Stimulated activated CD8-positive, alpha-beta memory T cell treated with anti-CD3 and anti-CD28 coated beads, Interleukin-15, amount 100 ng/mL, for 1 hour (primary cell): ENCODE measurements at regions not wholly inside any gene's neighbourhood (a gene's known extent, or its start where the extent isn't known, plus 50 kb on each side); places are given as distances from the start of the nearest gene placed in this dataset.
"Not testable (repeated sequence)": the region's sequence is repeated elsewhere in the genome, so short reads cannot be mapped to it uniquely, and the experiment has no call there.

Experiments used
- DNase-seq: peaks from one replicate; pipeline ENCODE4 v3.0.0-alpha.2; 2020; ENCODE audit warnings: low read depth

DNA sequence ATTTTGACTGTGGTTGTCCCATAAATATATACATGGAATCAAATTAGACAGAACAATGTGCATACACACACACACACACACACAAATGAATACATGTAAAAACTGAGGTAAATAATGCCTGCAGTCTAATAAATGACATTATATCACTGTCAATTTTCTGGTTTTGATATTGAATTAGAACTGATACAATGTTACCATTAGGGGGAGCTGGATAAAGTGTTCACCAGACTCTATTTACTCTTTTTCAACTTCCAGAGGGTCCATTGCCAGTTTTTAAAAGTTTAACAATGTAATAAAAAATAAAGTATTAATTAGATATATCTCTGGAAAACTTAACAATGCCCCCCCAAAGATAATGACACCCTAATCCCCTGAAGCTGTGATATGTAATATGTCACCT lies 1666.8 kb upstream of the TMEFF2 start:
- no peak for DNase-seq

DNA sequence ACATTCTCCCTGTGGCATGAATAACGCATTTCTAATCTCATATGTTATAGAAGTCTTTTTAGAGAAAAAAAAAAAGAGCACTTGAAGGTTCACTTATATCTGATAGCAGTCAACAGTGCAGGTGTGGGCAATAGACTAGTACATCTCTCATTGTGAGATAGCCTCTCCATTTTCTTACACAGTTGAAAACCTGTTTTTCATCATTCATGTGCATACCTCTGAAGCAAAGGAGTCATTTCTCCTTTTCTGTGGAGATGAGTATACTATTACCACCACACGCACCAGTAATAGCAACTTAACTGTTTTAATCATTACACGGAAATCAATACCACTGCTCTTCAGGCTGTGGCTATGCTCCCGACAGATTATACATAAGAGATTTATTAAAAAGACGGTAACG lies 1653.3 kb upstream of the TMEFF2 start:
- no peak for DNase-seq

DNA sequence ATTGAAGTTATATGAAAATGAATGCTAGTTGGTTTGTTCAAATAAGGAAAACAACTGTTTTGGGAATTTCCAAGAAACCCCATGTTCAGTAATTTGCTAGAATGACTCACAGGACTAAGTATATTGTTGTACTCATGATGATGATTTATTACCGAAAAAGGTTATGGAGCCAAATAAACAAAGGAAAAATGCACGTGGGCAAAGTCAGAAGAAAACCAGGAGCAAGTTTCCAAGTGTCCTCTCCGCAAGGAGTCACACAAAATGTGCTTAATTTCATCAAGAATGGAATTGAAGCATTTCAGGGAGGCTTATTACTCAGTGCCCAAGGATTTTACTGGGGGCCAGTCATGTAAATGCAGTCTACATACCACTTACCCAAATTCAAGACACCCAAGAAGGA lies 1652.4 kb upstream of the TMEFF2 start:
- DNase-seq, result no peak

DNA sequence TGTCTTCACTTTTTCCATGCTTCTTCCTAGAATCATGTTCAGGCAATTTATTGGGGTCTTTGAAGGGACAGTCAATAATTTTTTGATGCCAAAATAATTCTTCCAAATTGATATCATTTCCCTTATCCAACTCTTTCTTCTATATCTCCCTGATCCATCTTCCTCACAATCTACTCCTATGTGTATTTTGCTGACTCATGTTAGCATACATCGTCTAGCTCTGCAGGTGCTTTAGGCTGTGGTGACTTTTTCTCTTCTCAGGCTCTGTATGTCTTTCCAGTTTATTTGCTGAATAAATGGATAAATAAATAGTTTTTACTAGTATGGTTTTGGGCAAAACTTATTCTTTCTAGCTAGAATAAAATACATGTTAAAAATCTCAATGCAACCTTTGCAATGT lies 1650.9 kb upstream of the TMEFF2 start:
- no peak for DNase-seq

DNA sequence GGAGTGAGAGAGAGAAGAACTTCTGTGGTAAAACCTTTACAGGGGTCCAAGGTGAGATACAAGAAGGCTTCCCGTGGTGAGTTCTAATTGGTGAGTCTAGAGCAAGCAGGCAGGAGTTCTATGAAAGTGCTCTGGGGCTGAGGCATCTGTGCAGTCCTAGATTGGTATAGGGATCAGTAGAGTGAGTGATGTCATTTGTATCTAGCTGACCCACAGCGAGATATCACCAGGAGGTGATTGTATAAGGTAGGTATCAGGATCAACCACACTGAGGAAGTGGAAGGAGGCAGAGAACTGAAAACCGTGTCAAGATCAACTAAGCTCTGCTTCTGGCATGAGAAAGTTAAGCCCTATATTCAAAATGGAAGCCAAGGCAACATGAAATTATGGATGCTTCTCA lies 1648.9 kb upstream of the TMEFF2 start:
- no peak for DNase-seq

DNA sequence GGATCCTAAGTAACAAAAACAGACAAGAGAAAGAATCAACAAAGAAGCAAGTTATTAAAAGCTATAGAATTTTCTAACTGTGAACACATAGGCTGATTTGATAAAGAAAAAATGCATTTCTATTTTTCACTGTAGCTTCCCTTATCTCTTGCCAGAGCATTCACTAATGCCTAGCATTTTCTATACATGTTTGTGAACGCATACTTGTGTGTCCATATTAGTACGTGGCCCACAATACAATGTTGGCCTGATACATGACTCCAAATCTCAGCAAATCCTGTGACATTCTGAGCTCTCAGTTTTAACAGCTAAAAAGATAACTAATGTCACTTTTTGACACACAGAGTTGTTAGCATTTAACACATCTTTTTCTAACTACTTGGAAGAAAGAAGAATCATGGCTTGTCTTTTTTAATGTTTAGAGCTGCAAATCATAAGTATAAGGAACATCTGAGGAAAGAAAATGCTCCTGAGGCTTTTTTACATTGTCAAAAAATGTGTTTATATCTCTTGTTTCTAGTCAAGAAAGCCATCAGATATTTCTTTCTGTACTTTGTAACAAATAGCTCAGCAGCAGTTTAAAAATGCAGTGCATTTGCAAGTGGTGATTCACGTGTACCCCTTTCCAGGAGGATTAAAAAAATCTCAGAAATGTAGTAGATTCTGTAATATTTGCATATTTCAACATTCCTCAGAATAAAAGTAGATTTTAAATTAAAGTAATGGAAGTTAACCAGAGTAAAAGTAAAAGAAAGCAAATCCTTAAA lies 1646.8 kb upstream of the TMEFF2 start:
- DNase-seq, result no peak

DNA sequence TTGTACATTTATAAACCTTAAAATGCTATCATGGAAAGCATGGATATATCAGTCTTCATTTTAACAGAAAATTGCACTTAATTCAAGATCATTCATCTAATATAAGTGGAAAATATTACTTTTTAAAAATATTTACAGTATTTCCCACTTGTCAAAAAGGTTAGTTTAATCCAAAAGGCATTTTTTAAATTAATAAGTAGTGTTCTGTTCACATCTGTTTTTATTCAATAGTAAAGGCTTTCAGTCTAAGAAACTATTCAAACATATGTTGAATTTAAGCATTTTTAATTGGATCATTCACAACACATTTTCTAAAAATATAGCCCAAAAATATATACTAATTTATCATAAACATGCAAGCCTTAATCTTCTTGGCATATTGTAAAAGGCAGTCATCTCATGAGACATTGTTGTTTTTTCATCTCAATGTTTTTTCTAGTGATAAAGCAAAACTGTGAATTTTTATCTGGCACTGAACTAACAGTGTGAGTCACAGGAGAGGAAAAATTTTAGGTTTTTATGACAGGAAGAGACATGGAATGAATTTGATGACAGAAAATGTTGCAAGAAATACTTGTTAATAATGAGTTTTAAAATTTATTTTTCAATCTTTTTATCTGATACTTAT lies 1642.5 kb upstream of the TMEFF2 start:
- DNase-seq, result no peak

DNA sequence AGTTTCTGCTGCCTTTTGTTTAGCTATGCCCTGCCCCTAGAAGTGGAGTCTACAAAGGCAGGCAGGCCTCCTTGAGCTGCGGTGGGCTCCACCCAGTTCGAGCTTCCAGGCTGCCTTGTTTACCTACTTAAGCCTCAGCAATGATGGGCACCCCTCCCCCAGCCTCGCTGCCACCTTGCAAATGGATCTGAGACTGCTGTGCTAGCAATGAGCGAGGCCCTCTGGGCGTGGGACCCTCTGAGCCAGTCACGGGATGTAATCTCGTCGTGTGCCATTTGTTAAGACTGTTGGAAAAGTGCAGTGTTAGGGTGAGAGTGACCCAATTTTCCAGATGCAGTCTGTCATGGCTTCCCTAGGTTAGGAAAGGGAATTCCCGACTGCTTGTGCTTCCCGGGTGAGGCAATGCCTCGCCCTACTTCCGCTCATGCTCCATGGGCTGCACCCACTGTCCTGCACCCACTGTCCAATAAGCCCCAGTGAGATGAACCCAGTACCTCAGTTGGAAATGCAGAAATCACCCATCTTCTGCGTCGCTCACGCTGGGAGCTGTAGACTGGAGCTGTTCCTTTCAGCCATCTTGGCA lies 1641.8 kb upstream of the TMEFF2 start:
- DNase-seq, result not testable (repeated sequence)

DNA sequence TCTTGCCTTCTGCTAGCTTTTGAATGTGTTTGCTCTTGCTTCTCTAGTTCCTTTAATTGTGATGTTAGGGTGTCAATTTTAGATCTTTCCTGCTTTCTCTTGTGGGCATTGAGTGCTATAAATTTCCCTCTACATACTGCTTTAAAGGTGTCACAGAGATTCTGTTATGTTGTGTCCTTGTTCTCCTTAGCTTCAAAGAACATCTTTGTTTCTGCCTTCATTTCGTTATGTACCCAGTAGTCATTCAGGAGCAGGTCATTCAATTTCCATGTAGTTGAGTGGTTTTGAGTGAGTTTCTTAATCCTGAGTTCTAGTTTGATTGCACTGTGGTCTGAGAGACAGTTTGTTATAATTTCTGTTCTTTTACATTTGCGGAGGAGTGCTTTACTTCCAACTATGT lies 1639.2 kb upstream of the TMEFF2 start:
- not testable (repeated sequence) for DNase-seq

DNA sequence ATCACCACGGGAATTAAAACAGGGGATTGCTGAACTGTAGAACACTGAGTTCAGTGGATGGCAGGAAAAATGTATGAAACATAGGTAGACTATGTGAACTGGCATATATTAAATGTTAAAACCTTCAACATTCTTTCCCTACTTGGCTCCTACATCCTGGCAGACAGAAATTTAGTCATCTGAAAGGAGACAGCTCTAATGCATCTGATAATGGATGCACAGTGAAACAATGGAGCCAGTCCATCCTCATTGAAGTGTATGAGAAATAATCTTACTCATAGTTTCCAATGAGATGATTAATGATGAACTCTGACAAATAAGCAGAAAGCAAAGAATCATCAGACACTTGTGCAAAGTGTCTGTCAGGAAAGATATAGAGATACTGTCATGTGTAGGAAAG lies 1629.7 kb upstream of the TMEFF2 start:
- DNase-seq, result no peak

DNA sequence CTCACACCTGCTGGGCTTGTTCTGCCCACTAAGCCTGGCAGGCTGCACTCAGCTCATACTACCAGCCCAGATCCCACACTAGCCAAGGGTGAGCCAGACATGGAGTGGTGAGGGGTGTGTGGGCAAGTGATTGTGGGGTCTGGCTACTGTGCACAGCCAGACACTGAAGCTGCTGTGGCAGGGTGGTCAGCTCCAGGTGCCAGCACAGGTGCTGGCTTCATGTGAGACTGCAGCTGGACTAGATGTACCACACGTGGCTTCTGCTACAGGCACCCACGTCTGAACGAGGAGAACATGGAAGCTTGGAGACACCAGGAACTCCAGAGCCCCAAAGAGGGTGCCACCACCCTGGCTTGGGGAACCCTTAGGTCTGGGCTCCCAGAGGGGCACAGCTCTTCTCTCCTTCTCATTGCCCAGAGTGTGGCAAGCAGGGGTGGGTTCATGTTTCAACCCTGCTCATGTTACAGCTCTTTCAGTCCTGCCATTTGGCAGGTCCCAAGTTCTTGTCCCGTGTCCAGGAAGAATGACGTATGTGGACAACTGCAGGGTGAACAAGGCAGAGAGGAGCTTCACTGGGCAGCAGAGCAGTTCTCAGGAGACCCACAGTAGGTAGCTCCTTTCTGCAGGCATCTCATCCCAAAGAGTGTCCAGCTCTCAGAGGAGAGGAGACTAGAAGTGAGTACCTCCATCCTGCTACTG lies 1624.2 kb upstream of the TMEFF2 start:
- no peak for DNase-seq

DNA sequence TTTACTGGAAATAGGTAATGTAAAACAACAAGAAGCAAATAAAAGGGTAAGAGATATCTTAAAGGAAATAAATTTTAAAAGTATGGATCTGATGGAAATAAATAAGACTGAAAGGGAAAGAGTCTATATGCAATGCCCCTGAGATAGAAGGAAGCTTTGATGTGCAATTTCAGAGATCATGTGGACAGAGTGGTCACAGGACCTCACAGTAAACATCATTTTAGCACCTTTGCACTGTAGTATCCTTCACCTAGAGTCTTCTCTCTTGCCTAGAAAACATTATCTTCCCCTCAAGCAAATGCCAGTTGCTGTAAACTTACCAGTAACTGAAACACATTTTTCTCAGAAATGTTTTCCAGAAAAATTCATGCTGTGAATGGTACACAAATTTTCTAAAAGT lies 1621.3 kb upstream of the TMEFF2 start:
- DNase-seq, result no peak

DNA sequence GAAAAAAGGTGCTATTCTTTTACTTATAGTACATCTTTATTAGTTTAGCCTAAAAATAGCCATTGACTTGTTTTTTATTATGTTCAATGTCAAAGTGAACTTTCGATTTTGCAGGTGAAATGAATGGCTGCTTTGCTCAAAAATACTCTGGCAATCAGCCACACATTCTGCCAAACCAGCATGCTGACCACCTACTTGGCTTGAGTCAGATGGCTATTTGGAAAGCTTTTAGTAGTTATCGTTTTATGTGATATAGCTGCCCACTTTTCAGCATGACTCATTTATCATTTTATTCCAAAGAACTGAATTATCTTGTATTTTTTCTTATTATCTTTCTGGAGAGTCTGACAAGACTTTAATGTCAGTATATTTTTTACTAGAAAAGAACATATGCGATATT lies 1615.8 kb upstream of the TMEFF2 start:
- DNase-seq, result no peak

DNA sequence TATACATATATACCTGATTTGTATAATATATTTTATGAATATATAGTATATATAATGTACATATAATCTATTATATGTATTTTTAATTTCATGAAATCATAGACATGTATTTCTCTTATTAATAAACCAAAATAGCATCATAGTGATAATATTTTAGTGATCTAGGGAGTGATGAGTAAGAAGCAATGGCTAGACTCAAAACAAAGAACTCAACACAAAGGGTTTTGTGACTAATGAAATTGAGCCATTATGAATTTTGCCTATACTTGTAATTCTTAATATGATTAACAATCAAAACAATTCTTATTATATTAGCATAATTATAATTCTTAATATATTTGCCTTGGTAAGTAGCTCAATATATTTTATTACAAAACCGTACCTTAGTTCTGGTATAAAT lies 1614.1 kb upstream of the TMEFF2 start:
- no peak for DNase-seq

DNA sequence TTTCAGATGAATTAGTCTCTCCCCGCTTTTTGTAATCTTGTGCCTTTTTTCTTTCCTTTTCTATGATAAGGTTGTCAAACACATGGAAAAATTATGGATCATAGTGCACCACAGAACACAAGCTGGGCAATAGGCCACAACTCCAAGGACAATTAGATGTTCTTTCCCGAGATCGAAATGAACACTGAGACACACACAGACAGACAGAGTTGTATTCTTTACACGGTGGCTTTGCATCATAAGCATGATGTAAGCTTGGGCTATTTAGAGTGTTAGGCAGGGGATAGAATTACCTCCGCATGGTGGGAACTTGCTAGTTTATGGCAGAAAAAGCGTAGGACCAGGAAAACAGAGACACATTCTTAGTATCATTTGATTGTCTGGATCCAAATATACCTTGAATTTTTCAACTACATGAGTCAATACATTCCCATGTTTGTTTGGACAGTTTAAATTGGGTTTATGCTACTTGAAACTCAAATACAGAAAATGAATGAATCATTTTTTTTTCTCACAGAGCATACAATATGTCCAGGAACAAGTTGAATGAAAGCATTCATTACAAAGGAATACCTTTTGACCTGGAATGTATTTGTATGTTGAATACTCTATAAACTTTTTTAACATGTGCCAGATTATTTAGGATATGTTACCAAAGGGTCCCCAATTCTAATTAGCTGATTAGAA lies 1611.5 kb upstream of the TMEFF2 start:
- DNase-seq, result no peak

DNA sequence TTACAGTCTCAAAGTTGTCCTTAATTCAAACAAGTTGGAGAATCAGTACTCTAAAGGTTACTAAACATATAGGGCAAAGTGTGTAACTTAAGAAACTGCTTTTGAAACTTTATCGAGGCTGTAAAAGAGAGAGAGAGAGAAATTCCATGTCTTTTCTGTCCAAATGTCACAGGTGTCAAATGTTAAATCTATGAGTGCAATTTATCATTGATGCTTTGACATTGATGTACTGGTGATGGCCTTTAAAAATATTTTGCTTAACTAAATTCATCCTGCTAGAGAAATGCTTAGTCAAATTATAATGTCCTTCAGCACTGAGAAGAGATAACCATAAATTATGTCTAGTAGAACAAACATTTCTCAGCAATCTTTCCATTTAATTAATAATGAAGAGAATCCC lies 1602.1 kb upstream of the TMEFF2 start:
- DNase-seq, result no peak

DNA sequence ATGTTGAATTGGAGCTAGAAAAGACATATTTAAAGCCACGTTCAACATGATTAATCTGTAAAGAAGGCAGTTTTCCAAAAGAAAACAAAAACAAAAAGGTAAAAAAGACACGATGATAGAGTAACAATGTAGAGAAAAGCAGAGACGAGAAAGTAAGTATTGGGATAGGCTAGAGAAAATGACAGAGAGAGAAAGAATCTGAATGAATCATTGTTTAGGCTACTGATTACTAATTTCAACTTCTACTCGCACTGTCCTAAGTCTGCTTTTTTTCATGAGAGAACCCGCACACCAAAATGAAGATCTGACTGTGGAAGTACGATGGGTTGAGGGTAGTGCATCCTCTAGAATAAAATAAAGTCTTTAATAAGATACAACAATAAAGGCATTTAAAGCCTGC lies 1599.2 kb upstream of the TMEFF2 start:
- no peak for DNase-seq

DNA sequence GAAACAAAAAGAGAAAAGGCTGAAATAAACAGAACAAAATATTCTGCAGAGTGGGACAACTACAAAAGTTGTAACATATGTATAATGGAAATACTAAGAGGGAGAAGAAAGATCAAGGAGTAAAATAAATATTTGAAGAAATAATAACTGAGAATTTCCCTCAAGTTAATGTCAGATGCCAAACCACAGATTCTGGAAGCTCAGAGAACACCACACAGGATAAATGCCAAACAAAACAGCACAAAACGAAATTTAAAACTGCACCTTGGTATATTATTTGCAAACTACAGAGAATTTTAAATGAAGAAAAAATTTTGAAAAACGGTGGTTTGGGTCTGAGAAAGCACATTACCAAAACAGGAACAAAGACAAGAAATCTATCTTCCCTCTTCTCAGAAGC lies 1588.9 kb upstream of the TMEFF2 start:
- no peak for DNase-seq

DNA sequence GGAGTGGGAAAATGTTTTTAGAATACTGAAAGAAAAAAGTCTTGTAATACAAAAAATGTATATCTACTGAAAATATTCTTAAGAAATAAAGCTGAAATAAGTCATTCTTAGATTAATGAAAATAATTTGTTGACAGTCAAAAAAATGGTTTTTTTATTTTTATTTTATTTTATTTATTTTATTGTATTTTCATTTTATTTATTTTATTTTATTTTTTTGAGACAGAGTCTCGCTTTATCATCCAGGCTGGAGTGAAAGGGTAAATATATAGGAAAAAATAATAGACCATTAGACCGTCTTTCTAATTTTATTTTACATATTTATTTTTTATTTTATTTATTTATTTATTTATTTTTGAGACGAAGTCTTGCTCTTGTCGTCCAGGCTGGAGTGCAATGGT lies 1583.6 kb upstream of the TMEFF2 start:
- DNase-seq, result no peak

DNA sequence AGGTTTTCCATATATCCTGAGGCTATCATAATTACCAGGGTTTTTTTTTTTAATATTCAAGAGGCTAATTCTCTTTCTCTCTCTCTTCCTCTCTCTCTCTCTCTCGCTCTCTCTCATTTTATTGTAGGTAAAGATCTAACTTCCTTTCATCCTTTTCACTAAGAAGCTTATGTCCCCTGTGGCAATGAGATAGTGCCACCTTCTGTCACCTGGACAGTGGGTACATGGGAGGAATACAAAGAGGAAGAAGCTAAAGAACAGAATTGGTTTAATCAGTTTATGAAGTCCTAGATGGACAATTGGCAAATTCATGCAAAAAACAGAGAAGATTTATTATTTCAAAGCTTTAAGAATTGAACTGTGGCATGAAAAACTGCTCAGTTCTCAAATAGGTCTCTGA lies 1582.3 kb upstream of the TMEFF2 start:
- DNase-seq, result no peak

DNA sequence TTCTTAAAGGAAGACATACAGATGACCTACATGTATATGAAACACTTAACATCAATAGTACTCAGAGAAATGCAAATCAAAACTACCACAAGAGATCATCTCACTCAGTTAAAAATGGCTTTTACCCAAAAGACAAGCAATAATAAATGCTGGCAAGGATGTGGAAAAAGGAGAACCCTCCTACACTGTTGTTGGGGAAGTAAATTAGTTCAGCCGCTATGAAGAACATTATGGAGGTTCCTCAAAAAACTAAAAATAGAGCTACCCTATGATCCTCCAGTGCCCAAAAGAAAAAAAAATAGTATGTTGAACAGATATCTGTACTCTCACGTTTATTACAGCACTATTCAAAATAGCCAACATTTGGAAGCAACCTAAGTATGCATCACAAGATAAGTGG lies 1579.4 kb upstream of the TMEFF2 start:
- DNase-seq, result no peak

DNA sequence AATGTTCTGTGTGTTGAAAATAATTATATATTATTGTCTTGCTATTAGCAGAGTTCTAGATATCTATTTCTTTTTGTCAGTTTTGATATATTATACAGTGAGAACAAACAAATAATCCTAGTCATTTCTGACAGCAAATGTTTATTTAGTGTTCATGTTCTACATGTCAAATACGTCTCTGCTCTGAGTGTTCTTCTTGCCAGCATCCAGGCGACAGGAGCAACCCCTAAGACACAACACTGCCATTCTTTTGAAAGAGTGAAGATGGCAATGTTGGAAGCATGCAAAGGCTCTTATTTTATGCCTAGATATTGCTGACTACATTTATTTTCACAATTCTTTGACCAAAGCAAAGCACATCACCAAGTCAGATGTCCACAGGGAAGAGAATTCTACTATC lies 1556.6 kb upstream of the TMEFF2 start:
- no peak for DNase-seq

DNA sequence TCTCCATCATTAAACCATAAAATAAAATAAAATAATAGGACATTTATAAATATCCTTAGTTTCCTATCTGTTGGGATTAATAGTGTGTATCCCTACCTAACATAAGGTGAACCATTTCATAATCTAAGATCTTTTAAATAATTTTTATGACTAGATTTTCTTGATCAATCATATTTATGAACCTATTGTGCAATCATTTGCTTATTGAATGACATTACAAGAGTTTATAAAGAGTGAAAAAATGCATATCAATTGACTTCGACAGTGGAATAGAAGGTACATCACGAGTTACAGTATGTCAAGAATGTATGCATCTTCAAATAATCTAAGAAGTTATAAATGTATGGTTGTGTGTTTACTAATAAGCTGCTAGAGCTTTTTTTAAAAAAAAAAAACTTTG lies 1554.8 kb upstream of the TMEFF2 start:
- DNase-seq, result no peak
